Retinal pigment epithelial cell (primary cell): ENCODE measurements at regions not wholly inside any gene's neighbourhood (a gene's known extent, or its start where the extent isn't known, plus 50 kb on each side); places are given as distances from the start of the nearest gene placed in this dataset.

Experiments
- DNase-seq: peaks from one replicate; pipeline ENCODE4 v3.0.0-alpha.2; 2010; ENCODE audit warnings: low read depth
- H3K4me3 ChIP-seq: 2 replicates; pipeline ENCODE4 v1.5.1; 2011; ENCODE audit warnings: mild to moderate bottlenecking, low read length, control low read depth, moderate library complexity
- CTCF ChIP-seq: conservative IDR thresholded peaks from 2 replicates; pipeline ENCODE4 v1.5.1; 2011; ENCODE audit warnings: low read depth, low read length, control low read depth, inconsistent platforms

GRCh38 chr12:27382924-27383323, 50.3 kb downstream of the BMAL2 start:
- no peak overlapping the region for H3K4me3 ChIP-seq
- no peak for TF ChIP-seq CTCF
- DNase-seq, result no peak

GRCh38 chr12:27383429-27384260, 51.0 kb downstream of the BMAL2 start:
- no peak overlapping the region for H3K4me3 ChIP-seq
- DNase-seq, result peak; percentile 26
- peak; percentile 94 for TF ChIP-seq CTCF

GRCh38 chr12:27384261-27384590, 51.6 kb downstream of the BMAL2 start:
- TF ChIP-seq CTCF, result no peak
- no peak overlapping the region for H3K4me3 ChIP-seq
- no peak for DNase-seq

- no peak overlapping the region for H3K4me3 ChIP-seq
- DNase-seq, result no peak
- no peak for TF ChIP-seq CTCF
Measured at GRCh38 chr12:27385766-27386564, 53.3 kb downstream of the BMAL2 start.

GRCh38 chr12:27387473-27387872, 54.8 kb downstream of the BMAL2 start:
- no peak overlapping the region for H3K4me3 ChIP-seq
- no peak for DNase-seq
- TF ChIP-seq CTCF, result no peak

GRCh38 chr12:27388650-27389049, 56.0 kb downstream of the BMAL2 start:
- no peak for TF ChIP-seq CTCF
- DNase-seq, result no peak
- no peak overlapping the region for H3K4me3 ChIP-seq
